LNCaP clone FGC (cell line): ENCODE measurements at regions not wholly inside any gene's neighbourhood (a gene's known extent, or its start where the extent isn't known, plus 50 kb on each side); places are given as distances from the start of the nearest gene placed in this dataset.

Source experiments
- DNase-seq: peaks from one replicate; pipeline ENCODE4 v3.0.0-alpha.2; 2011; ENCODE audit warnings: low read depth
- H3K4me3 ChIP-seq: 2 replicates; pipeline ENCODE4 v1.5.1; 2011; ENCODE audit warnings: mild to moderate bottlenecking, low read depth, low read length, control low read depth
- TF ChIP-seq, protein P1 (sequence below): IDR thresholded peaks from 2 replicates; pipeline ENCODE4 v1.5.1; 2012; ENCODE audit warnings: mild to moderate bottlenecking; ENCODE audit not compliant: control insufficient read depth, insufficient read depth; ENCODE audit errors: extremely low read depth

GRCh38 chr3:148221303-148221702 lies 476.4 kb upstream of the AGTR1 start:
- no peak for DNase-seq
- no peak overlapping the region for H3K4me3 ChIP-seq
- TF ChIP-seq, protein P1, sequence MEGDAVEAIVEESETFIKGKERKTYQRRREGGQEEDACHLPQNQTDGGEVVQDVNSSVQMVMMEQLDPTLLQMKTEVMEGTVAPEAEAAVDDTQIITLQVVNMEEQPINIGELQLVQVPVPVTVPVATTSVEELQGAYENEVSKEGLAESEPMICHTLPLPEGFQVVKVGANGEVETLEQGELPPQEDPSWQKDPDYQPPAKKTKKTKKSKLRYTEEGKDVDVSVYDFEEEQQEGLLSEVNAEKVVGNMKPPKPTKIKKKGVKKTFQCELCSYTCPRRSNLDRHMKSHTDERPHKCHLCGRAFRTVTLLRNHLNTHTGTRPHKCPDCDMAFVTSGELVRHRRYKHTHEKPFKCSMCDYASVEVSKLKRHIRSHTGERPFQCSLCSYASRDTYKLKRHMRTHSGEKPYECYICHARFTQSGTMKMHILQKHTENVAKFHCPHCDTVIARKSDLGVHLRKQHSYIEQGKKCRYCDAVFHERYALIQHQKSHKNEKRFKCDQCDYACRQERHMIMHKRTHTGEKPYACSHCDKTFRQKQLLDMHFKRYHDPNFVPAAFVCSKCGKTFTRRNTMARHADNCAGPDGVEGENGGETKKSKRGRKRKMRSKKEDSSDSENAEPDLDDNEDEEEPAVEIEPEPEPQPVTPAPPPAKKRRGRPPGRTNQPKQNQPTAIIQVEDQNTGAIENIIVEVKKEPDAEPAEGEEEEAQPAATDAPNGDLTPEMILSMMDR, result no peak

DNA sequence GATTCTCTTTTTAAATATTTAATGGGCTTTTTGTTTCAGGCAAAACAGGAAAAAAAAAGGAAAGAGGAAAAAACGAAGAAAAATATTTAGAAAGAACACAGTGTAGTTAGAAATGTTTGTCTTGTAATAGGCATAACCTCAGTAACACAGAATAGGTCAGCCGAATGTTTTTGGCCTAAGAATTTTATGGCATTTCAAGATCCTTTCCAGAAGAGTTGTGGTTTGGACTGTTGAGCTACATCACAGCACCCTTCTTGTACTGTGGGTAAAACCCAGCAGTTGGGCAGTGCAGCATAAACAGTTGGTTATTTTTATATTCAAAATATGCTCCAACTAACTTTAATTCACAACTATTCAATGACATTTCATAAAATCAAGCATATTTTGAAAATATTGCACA lies 474.4 kb upstream of the AGTR1 start:
- DNase-seq, result no peak
- H3K4me3 ChIP-seq, result no peak overlapping the region
- TF ChIP-seq, protein P1, result no peak

GRCh38 chr3:148226246-148226645 lies 471.5 kb upstream of the AGTR1 start:
- no peak for DNase-seq
- TF ChIP-seq, protein P1, result no peak
- no peak overlapping the region for H3K4me3 ChIP-seq

DNA sequence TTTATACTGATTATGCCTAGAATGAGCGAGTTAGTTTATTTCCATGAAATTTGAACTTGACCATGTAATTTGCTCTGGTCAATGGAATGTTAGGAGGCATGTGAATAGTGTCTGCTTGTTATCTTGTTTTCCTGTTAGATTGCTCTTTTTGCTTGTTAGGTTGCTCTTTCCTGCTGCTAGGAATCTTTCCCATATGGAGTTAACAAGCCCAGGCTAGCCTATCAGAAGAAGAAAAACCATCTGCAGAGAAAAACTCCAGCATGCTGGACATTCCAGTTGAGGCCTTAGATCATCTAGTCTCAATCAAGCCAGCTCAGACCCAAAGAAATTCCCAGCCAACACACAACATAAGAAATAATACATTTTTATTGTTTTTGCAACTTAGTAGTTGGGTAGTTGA lies 470.2 kb upstream of the AGTR1 start:
- DNase-seq, result no peak

DNA sequence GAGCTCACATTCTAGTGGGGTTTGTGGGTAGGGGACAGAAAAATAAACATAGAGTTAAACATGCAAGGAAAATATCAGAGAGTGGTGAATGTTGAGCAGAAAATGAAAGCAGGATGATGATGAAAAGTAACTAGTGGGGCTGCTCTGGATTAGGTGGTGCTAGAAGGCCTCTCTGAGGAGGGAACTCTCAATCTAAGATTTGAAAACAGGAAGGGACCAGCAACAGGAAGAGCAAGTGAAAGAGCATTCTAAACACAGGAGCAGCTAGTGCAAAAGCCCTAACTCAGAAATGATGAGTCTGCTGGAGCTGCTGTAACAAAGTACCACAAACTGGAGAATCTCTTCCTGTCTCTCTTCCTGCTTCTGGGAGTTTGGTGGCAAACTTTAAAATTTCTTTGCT lies 468.6 kb upstream of the AGTR1 start:
- DNase-seq, result no peak
- TF ChIP-seq, protein P1, result no peak
- H3K4me3 ChIP-seq, result no peak overlapping the region

More for the DNA sequence above, 470.2 kb upstream of the AGTR1 start:
- TF ChIP-seq, protein P1, result no peak
- no peak overlapping the region for H3K4me3 ChIP-seq

- H3K4me3 ChIP-seq, result no peak overlapping the region
- no peak for DNase-seq
- TF ChIP-seq, protein P1, result no peak
Measured at GRCh38 chr3:148230473-148230872, 467.2 kb upstream of the AGTR1 start.

GRCh38 chr3:148232389-148232788 lies 465.3 kb upstream of the AGTR1 start:
- TF ChIP-seq, protein P1, result no peak
- no peak for DNase-seq
- no peak overlapping the region for H3K4me3 ChIP-seq
